Thymus (tissue), 11 donors: ENCODE measurements at regions not wholly inside any gene's neighbourhood (a gene's known extent, or its start where the extent isn't known, plus 50 kb on each side); places are given as distances from the start of the nearest gene placed in this dataset.

Experiments used
- DNase-seq, 9 donors: peaks; one replicate each; pipeline ENCODE4 v3.0.0-alpha.2; 2013; ENCODE audit warnings: low spot score in 9 of 9, low read depth in 6 of 9, missing footprints in 1 of 9
- H3K27ac ChIP-seq, 2 donors: one replicate each; pipeline ENCODE4 v1.5.1; 2013; ENCODE audit warnings: control low read depth in 1 of 2, low read depth in 1 of 2, low read length in 1 of 2, mild to moderate bottlenecking in 1 of 2, moderate library complexity in 1 of 2
- H3K27me3 ChIP-seq, 2 donors: one replicate each; pipeline ENCODE4 v1.5.1; 2013; ENCODE audit warnings: low read length in 1 of 2; ENCODE audit not compliant: control insufficient read depth in 2 of 2, insufficient read depth in 1 of 2
- H3K36me3 ChIP-seq, 2 donors: one replicate each; pipeline ENCODE4 v1.5.1; 2013; ENCODE audit warnings: low read length in 1 of 2, mild to moderate bottlenecking in 1 of 2, moderate library complexity in 1 of 2; ENCODE audit not compliant: control insufficient read depth in 2 of 2, insufficient read depth in 2 of 2
- H3K4me1 ChIP-seq, 2 donors: one replicate each; pipeline ENCODE4 v1.5.1; 2013; ENCODE audit warnings: low read length in 2 of 2; ENCODE audit not compliant: control insufficient read depth in 2 of 2, insufficient read depth in 2 of 2
- H3K4me3 ChIP-seq, 2 donors: one replicate each; pipeline ENCODE4 v1.5.1; 2013; ENCODE audit warnings: low read length in 2 of 2, control low read depth in 1 of 2, mild to moderate bottlenecking in 1 of 2
- H3K9me3 ChIP-seq, 2 donors: one replicate each; pipeline ENCODE4 v1.5.1; 2013; ENCODE audit warnings: low read length in 1 of 2, mild to moderate bottlenecking in 1 of 2; ENCODE audit not compliant: control insufficient read depth in 2 of 2, insufficient read depth in 1 of 2
- WGBS: extraction: QIAGEN DNeasy Blood & Tissue Kit; methylation state at CpG from one replicate; pipeline ENCODE4 v1.1.7; 2013; 5-methylcytosine and 5-hydroxymethylcytosine counted together
- donor health status: healthy.

DNA sequence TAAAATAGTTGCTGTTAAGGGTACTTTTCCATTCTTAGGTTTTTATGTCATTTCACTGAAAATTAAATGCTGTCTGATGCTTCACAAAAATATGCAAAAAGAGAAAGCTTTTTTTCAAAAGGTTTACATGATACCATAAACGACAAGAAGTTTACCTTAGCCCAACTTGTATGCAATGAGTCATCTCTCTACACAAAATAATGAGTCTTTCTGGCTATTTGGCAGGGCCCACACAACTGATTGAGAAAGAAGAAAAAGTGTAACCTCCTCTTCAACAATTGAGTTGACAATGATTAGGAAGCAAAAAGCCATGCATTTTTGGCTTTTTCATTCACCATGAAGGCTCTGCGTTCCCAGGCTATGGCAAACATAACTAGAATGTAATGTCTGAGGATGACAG, 165.4 kb upstream of the CPNE8 start:
- Histone ChIP-seq H3K4me1 (no peaks in the 10 kb centered on the region), H3K27me3 (no peaks in the 10 kb centered on the region), H3K36me3 (no peaks in the 10 kb centered on the region), H3K27ac (no peak overlapping the region), H3K4me3 (no peak overlapping the region), H3K9me3 (no peaks in the 10 kb centered on the region)
- 88% methylated on average over 2 of the region's 2 CpGs for WGBS
- no peak for DNase-seq

DNA sequence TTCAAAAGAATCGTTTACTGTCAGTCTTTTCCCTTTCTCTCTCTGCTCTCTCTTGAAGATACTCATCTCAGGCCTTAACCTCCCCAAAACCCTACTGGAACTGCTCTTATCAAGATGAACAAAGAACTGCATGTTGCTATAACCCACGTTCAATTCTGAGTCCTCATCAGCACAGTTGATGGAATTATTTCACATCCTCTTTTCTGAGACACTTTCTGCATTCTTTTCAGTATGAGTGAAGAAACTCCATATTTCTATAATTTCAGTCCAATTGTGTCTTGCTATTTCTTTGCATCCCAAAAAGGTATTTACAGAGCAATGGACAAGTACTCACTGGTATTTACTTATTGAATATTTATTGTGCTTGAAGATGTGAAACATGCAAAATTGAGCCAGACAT, 160.1 kb upstream of the CPNE8 start:
- Histone ChIP-seq H3K27ac (no peak overlapping the region), H3K9me3 (no peaks in the 10 kb centered on the region), H3K36me3 (no peaks in the 10 kb centered on the region), H3K4me3 (no peak overlapping the region), H3K4me1 (no peaks in the 10 kb centered on the region), H3K27me3 (no peaks in the 10 kb centered on the region)
- 75% methylated on average over 2 of the region's 2 CpGs for WGBS
- no peak for DNase-seq

DNA sequence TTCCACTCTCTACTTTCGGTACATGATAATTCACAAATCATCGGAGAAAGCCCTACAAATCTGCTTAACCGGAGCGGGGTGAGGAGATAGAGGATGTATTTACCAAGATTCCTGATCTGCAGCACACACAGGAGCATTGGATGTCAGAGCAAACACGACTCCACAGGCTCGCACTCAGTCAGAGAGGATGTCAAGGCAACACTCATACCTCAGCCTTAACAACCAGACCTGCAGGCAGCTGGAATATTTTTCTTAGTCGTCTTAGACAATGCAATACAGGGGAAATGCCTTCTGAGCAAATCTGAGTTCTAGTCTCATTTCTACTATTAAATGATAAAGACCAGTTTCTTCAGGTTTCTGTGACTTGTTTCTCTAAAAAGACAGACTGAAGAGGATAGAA, 159.3 kb upstream of the CPNE8 start:
- Histone ChIP-seq H3K4me1 (no peaks in the 10 kb centered on the region), H3K27me3 (no peaks in the 10 kb centered on the region), H3K27ac (no peak overlapping the region), H3K36me3 (no peaks in the 10 kb centered on the region), H3K9me3 (no peaks in the 10 kb centered on the region), H3K4me3 (no peak overlapping the region)
- no peak for DNase-seq
- WGBS, result 81% methylated on average over 7 of the region's 7 CpGs

DNA sequence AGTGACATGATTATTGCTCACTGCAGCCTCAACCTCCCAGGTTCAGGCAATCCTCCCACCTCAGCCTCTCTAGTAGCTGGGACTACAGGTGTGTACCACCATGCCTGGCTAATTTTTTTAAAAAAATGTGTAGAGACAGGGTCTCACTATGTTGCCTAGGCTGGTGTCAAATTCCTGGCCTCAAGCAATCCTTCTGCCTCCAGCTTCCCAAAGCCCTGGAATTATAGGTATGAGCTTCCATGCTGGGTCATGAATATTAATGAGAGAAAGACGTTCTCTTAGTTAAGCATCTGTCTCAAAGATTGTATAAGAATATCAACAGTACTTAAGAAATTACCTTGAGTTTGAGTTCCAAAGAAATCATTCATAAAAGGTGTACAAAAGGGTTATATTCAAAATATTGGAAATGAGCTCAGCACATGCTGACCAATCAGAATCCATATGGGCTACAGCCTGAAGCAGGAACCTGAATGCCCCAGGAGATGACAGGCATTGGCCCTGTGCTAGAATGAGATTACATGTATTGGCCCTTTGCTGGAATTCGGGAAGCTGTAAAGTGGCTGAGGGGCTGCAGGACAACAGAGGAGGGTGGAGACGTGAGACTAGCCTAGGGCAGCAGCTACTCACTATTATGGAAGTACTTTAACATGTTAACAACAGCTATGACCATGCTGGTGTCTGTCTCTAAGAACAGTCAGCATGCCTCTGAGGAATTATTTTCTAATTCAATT, 157.0 kb upstream of the CPNE8 start:
- WGBS, result 81% methylated on average over 3 of the region's 3 CpGs
- H3K27ac ChIP-seq, result no peak overlapping the region

DNA sequence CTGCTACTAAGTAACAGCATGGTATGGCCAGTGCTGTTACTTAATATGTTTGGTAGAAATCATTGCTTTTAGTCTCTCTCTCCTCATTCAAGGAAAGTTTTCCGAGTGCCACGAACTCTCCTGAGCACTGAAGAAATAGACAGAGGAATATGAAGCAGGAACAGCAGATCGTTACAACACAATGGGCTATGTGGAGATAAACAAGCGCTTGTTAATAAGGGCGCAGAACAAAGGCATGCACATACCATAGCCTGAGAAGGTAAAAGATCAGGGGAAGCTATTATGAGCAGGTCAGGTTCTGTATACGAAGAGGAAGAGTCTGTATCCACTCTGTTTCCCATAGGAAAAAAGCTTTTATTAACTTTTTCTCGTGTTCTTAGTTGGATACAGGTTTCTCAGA, 156.2 kb upstream of the CPNE8 start:
- H3K4me1 ChIP-seq, result no peaks in the 10 kb centered on the region
- no peaks in the 10 kb centered on the region for H3K9me3 ChIP-seq
- no peaks in the 10 kb centered on the region for H3K27me3 ChIP-seq
- no peak overlapping the region for H3K4me3 ChIP-seq
- no peak overlapping the region for H3K27ac ChIP-seq
- no peaks in the 10 kb centered on the region for H3K36me3 ChIP-seq
- WGBS, result 84% methylated on average over 7 of the region's 7 CpGs
- no peak for DNase-seq

More for the DNA sequence above, 157.0 kb upstream of the CPNE8 start:
- Histone ChIP-seq H3K27me3 (no peaks in the 10 kb centered on the region), H3K9me3 (no peaks in the 10 kb centered on the region), H3K4me1 (no peaks in the 10 kb centered on the region), H3K4me3 (no peak overlapping the region), H3K36me3 (no peaks in the 10 kb centered on the region)
- no peak for DNase-seq

DNA sequence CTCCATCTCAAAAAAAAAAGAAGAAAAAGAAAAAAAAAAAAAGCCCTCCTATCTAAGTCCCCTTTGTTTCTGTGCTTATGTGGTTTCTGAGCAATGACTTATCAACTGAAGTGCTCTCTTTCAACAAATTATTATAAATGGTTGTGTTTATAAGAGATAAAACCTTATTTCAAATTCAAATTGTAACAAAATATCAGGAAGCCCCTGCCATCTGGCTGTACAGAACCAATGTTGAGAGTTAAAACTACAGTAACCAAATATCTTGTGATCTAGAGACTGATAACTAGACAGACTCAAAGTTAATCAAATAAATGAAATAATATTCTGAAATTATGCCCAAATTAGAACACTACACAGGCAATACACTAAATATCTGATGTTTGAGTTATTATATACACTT, 143.0 kb upstream of the CPNE8 start:
- no peak overlapping the region for H3K4me3 ChIP-seq
- H3K9me3 ChIP-seq, result no peaks in the 10 kb centered on the region
- H3K27ac ChIP-seq, result no peak overlapping the region
- H3K27me3 ChIP-seq, result no peaks in the 10 kb centered on the region
- DNase-seq, result no peak
- no peaks in the 10 kb centered on the region for H3K36me3 ChIP-seq
- H3K4me1 ChIP-seq, result no peaks in the 10 kb centered on the region

DNA sequence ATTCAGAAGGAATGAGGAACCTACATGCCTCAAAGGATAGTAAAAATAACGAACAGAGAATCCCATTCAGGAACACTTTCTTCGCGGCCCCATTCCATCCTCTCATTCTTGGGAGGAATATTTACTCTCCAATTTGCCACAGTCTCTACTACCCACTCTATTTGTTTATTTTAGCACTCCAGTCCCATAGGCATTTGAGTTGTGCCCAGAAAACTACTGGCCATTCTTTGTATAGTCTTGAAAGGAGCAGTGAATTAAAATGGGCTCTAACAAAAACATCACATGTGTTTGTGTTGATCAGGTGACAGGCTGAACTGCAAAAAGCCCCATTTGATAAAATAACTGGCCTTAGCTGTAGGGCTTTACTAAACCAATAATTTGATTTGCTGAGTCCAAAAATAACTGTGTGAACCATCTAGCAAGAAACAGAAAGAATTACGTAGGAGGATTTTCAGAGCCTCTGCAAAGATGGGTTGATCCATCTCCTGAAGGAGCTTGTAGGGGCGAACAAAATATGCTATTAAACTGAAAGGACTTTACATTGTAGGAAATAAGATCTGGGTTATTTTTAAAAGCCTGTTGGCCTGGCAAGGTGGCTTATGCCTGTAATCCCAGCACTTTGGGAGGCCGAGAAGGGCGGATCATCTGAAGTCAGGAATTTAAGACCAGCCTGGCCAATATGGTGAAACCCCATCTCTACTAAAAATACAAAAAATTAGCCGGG, 142.3 kb upstream of the CPNE8 start:
- no peak for DNase-seq

DNA sequence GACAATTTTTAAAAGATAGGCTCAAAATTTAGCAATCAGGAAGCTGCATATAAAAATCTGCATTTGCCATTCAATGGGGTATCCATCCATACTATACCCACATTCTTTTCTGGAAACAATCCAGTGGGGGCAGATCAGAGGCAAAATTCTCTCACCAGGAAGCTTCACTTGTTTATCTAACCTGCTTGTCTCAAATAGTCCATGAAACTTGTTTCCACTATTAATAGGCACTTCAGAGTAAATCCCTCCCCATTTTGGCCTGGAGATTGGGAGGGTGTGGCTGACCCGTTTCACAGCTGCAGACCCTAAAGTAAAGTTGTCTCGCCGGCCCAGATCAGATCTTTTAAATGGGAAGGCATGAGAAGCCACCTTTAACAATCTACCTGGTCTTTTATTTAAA, 139.4 kb upstream of the CPNE8 start:
- no peak overlapping the region for H3K4me3 ChIP-seq
- no peak overlapping the region for H3K27ac ChIP-seq
- DNase-seq, result no peak
- H3K27me3 ChIP-seq, result no peaks in the 10 kb centered on the region
- no peaks in the 10 kb centered on the region for H3K36me3 ChIP-seq
- WGBS, result 79% methylated on average over 3 of the region's 3 CpGs
- H3K9me3 ChIP-seq, result no peaks in the 10 kb centered on the region
- no peaks in the 10 kb centered on the region for H3K4me1 ChIP-seq

More for the DNA sequence above, 142.3 kb upstream of the CPNE8 start:
- H3K36me3 ChIP-seq, result no peaks in the 10 kb centered on the region
- H3K9me3 ChIP-seq, result no peaks in the 10 kb centered on the region
- H3K4me3 ChIP-seq, result no peak overlapping the region
- H3K27ac ChIP-seq, result no peak overlapping the region
- H3K4me1 ChIP-seq, result no peaks in the 10 kb centered on the region
- 90% methylated on average over 8 of the region's 8 CpGs for WGBS
- no peaks in the 10 kb centered on the region for H3K27me3 ChIP-seq

DNA sequence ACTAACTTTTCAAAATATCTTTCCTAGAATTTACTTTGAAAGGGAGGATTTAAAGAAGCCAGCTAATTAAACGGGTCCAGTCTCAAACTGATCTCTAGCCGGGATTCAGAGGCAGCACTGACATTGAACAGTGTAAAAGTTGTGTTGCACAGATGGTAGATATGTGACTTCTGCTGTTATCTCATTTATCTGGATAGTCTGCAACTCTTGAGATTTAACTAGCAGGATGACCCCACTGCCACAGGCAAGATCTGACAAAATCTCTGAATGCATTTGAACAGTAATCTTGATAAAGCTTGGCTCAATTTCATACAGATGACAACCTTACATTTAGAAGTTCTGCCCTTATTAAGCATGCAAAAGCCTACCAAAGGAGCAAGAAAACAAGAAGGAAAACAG, 138.0 kb upstream of the CPNE8 start:
- Histone ChIP-seq H3K4me1 (no peaks in the 10 kb centered on the region), H3K36me3 (no peaks in the 10 kb centered on the region), H3K9me3 (no peaks in the 10 kb centered on the region), H3K27me3 (no peaks in the 10 kb centered on the region), H3K27ac (no peak overlapping the region), H3K4me3 (no peak overlapping the region)
- DNase-seq, result no peak
- WGBS, result 75% methylated on average over 2 of the region's 2 CpGs
